Vagina (tissue), 2 donors: ENCODE measurements at regions not wholly inside any gene's neighbourhood (a gene's known extent, or its start where the extent isn't known, plus 50 kb on each side); places are given as distances from the start of the nearest gene placed in this dataset.

Experiments
- POLR2A ChIP-seq, 2 donors: fragments of 450-650 bp; IDR thresholded peaks; one replicate each; pipeline ENCODE4 v1.6.1; 2017; ENCODE audit warnings: antibody characterized with exemption in 2 of 2, mild to moderate bottlenecking in 2 of 2, moderate library complexity in 2 of 2
- TF ChIP-seq, protein P1 (sequence below), 3 experiments: fragments of 450-650 bp in 2 of 3; fragments of 200-600 bp in 1 of 3; sonication (generic) in 1 of 3; IDR thresholded peaks; one replicate each; pipeline ENCODE4 v1.5.1; 2017 to 2019; ENCODE audit warnings: antibody characterized with exemption in 3 of 3, mild to moderate bottlenecking in 2 of 3, moderate library complexity in 2 of 3

- no peak for TF ChIP-seq POLR2A (IDR thresholded peaks at IDR 0.05)
- TF ChIP-seq, protein P1, sequence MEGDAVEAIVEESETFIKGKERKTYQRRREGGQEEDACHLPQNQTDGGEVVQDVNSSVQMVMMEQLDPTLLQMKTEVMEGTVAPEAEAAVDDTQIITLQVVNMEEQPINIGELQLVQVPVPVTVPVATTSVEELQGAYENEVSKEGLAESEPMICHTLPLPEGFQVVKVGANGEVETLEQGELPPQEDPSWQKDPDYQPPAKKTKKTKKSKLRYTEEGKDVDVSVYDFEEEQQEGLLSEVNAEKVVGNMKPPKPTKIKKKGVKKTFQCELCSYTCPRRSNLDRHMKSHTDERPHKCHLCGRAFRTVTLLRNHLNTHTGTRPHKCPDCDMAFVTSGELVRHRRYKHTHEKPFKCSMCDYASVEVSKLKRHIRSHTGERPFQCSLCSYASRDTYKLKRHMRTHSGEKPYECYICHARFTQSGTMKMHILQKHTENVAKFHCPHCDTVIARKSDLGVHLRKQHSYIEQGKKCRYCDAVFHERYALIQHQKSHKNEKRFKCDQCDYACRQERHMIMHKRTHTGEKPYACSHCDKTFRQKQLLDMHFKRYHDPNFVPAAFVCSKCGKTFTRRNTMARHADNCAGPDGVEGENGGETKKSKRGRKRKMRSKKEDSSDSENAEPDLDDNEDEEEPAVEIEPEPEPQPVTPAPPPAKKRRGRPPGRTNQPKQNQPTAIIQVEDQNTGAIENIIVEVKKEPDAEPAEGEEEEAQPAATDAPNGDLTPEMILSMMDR (IDR thresholded peaks at IDR 0.05), result no peak
Measured at GRCh38 chr12:114025935-114026334, 59.8 kb upstream of the RBM19 start.
